HEK293 (cell line): ENCODE measurements at regions not wholly inside any gene's neighbourhood (a gene's known extent, or its start where the extent isn't known, plus 50 kb on each side); places are given as distances from the start of the nearest gene placed in this dataset.

ENCODE experiments used
- ZNF23 ChIP-seq: fragments of 450-650 bp; formaldehyde crosslinking; IDR thresholded peaks from 2 replicates; pipeline ENCODE4 v1.5.1; 2016; ENCODE audit warnings: missing biosample characterization, missing genetic modification characterization, borderline replicate concordance
- TF ChIP-seq, protein P1 (sequence below): fragments of 450-650 bp; formaldehyde crosslinking; IDR thresholded peaks from 2 replicates; pipeline ENCODE4 v1.5.1; 2016; ENCODE audit warnings: missing biosample characterization, missing genetic modification characterization
- TF ChIP-seq, protein P2 (sequence below): fragments of 450-650 bp; formaldehyde crosslinking; IDR thresholded peaks from 2 replicates; pipeline ENCODE4 v1.5.1; 2016; ENCODE audit warnings: missing biosample characterization, missing genetic modification characterization, low read depth

DNA sequence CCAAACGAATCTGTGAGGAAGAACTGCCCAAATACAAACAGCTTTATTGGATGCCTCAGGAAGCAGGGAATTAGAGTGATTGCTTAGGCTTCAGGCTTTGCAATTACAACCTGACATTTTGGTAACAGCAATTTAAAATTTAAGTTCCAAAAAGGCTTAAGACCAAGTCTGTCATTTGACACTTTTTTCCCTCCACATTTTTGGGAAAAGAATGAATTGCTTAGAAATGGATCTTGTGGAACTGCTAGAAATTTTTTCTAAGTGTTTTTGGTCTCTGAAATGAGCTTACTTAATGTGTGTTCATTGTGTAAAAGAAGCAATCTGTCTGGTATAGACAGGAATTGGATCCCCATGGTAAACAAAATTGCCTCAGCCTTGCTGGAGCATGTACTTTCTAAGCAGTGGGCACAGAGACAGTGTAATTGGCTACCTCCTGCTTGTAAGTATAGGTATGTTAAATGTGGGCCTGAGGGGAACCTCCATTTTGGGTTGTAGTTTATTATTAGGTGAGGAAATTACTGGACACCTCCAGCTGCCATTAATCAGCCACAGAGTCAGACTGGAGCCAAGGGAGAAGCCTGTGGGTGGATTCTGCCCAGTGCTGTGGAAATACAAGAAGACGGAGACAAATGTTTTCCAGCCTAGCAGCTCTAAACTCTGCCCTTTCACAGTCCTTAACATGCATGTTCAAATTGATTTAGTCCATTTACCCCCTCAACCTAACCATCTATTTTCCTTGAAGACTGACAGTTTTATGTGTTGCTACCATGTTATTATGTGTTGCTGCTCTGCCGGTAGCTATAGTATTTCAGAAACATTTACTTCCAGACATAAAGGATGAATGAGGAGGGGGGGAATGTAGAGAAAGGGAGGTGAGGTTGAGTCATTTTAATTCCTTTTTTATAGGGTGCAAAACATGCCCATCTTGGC lies 473.0 kb downstream of the SPRY1 start:
- TF ChIP-seq, protein P1, sequence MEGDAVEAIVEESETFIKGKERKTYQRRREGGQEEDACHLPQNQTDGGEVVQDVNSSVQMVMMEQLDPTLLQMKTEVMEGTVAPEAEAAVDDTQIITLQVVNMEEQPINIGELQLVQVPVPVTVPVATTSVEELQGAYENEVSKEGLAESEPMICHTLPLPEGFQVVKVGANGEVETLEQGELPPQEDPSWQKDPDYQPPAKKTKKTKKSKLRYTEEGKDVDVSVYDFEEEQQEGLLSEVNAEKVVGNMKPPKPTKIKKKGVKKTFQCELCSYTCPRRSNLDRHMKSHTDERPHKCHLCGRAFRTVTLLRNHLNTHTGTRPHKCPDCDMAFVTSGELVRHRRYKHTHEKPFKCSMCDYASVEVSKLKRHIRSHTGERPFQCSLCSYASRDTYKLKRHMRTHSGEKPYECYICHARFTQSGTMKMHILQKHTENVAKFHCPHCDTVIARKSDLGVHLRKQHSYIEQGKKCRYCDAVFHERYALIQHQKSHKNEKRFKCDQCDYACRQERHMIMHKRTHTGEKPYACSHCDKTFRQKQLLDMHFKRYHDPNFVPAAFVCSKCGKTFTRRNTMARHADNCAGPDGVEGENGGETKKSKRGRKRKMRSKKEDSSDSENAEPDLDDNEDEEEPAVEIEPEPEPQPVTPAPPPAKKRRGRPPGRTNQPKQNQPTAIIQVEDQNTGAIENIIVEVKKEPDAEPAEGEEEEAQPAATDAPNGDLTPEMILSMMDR (tag by site-specific recombination), result no peak
- TF ChIP-seq, protein P2, sequence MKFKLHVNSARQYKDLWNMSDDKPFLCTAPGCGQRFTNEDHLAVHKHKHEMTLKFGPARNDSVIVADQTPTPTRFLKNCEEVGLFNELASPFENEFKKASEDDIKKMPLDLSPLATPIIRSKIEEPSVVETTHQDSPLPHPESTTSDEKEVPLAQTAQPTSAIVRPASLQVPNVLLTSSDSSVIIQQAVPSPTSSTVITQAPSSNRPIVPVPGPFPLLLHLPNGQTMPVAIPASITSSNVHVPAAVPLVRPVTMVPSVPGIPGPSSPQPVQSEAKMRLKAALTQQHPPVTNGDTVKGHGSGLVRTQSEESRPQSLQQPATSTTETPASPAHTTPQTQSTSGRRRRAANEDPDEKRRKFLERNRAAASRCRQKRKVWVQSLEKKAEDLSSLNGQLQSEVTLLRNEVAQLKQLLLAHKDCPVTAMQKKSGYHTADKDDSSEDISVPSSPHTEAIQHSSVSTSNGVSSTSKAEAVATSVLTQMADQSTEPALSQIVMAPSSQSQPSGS, result no peak
- TF ChIP-seq ZNF23, result no peak
